ENCODE measurements at regions not wholly inside any gene's neighbourhood (a gene's known extent, or its start where the extent isn't known, plus 50 kb on each side); places are given as distances from the start of the nearest gene placed in this dataset.

DNA sequence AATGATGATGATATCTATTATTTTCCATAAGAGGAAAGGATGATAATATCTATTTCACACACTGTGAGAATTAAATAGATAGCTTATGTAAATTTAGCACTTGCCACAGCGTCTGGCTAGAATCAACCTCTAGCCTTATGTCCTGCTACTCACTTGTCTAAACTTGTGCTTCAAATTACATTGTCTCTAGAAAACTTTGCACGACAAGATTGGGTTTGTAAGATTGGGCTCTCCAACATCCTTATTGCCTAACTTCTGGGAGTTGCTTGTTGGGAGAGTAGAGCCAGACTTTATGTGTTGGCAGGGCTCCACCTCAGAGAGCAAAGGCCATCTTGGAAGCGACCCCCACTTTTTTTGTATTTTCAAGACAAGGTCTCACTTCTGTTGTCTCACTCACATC lies 50.0 kb upstream of the POGK start:
- TF ChIP-seq, protein P1, sequence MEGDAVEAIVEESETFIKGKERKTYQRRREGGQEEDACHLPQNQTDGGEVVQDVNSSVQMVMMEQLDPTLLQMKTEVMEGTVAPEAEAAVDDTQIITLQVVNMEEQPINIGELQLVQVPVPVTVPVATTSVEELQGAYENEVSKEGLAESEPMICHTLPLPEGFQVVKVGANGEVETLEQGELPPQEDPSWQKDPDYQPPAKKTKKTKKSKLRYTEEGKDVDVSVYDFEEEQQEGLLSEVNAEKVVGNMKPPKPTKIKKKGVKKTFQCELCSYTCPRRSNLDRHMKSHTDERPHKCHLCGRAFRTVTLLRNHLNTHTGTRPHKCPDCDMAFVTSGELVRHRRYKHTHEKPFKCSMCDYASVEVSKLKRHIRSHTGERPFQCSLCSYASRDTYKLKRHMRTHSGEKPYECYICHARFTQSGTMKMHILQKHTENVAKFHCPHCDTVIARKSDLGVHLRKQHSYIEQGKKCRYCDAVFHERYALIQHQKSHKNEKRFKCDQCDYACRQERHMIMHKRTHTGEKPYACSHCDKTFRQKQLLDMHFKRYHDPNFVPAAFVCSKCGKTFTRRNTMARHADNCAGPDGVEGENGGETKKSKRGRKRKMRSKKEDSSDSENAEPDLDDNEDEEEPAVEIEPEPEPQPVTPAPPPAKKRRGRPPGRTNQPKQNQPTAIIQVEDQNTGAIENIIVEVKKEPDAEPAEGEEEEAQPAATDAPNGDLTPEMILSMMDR (IDR thresholded peaks at IDR 0.05; ENCODE audit: insufficient read depth, low read length) = no peak
- no peak for DNase-seq (ENCODE audit: low read depth)
- H3K4me3 ChIP-seq (ENCODE audit: low read depth, low read length) = no peak overlapping the region

Data from fibroblast of the aortic adventitia (primary cell).